ENCODE measurements at regions not wholly inside any gene's neighbourhood (a gene's known extent, or its start where the extent isn't known, plus 50 kb on each side); places are given as distances from the start of the nearest gene placed in this dataset.

GRCh38 chr3:35064761-35065160, 574.6 kb upstream of the ARPP21 start:
- TF ChIP-seq CTCF (IDR thresholded peaks at IDR 0.05) (no peak), SIN3A (IDR thresholded peaks at IDR 0.05; ENCODE audit: borderline replicate concordance, insufficient read depth, low read depth, low read length) (no peak), TCF7L2 (IDR thresholded peaks at IDR 0.05; ENCODE audit: low read depth, low read length) (no peak)
